Loucy (cell line): ENCODE measurements at regions not wholly inside any gene's neighbourhood (a gene's known extent, or its start where the extent isn't known, plus 50 kb on each side); places are given as distances from the start of the nearest gene placed in this dataset.

Experiments
- H2AFZ ChIP-seq: fragments of 200-600 bp; sonication (generic); 2 replicates; pipeline ENCODE4 v1.6.0; 2016; ENCODE audit warnings: antibody characterized with exemption, mild to moderate bottlenecking, low read length, moderate library complexity
- H3F3A ChIP-seq: fragments of 200-600 bp; 2 replicates; pipeline ENCODE4 v1.6.0; 2016; ENCODE audit warnings: antibody characterized with exemption, low read depth, mild to moderate bottlenecking
- H3K27me3 ChIP-seq: fragments of 200-600 bp; sonication (generic); 2 replicates; pipeline ENCODE4 v1.6.1; 2014; ENCODE audit warnings: low read length, mild to moderate bottlenecking; ENCODE audit not compliant: insufficient read depth, poor library complexity, severe bottlenecking
- H3K36me3 ChIP-seq: fragments of 200-600 bp; sonication (generic); 2 replicates; pipeline ENCODE4 v1.6.1; 2016; ENCODE audit warnings: low read length; ENCODE audit not compliant: insufficient read depth
- H3K4me1 ChIP-seq: fragments of 200-600 bp; sonication (generic); 2 replicates; pipeline ENCODE4 v1.5.1; 2014; ENCODE audit warnings: low read length, mild to moderate bottlenecking; ENCODE audit not compliant: insufficient read depth, poor library complexity, severe bottlenecking
- H3K4me2 ChIP-seq: fragments of 200-600 bp; sonication (generic); 2 replicates; pipeline ENCODE4 v1.6.0; 2014; ENCODE audit warnings: antibody characterized with exemption, low read length, low read depth, mild to moderate bottlenecking; ENCODE audit not compliant: poor library complexity, severe bottlenecking
- H3K4me3 ChIP-seq: fragments of 200-600 bp; sonication (generic); 2 replicates; pipeline ENCODE4 v1.5.1; 2014; ENCODE audit warnings: low read length, mild to moderate bottlenecking, mixed read lengths; ENCODE audit not compliant: poor library complexity, severe bottlenecking
- H3K79me2 ChIP-seq: fragments of 200-600 bp; sonication (generic); 2 replicates; pipeline ENCODE4 v1.6.1; 2014; ENCODE audit warnings: low read length; ENCODE audit not compliant: insufficient read depth
- H3K9ac ChIP-seq: fragments of 200-600 bp; sonication (generic); 2 replicates; pipeline ENCODE4 v1.6.0; 2014; ENCODE audit warnings: mild to moderate bottlenecking, low read depth, low read length, moderate library complexity; ENCODE audit not compliant: poor library complexity, severe bottlenecking
- H3K9me2 ChIP-seq: fragments of 200-600 bp; sonication (generic); replicated peaks from 2 replicates; pipeline ENCODE4 v1.6.1; 2016; ENCODE audit warnings: low read depth, low read length, mixed read lengths
- H3K9me3 ChIP-seq: fragments of 200-600 bp; sonication (generic); 2 replicates; pipeline ENCODE4 v1.6.1; 2014; ENCODE audit warnings: mild to moderate bottlenecking, antibody characterized with exemption, low read length, low read depth; ENCODE audit not compliant: insufficient read depth
- H4K20me1 ChIP-seq: fragments of 200-600 bp; sonication (generic); 2 replicates; pipeline ENCODE4 v1.6.0; 2014; ENCODE audit warnings: antibody characterized with exemption, low read length, mild to moderate bottlenecking; ENCODE audit not compliant: insufficient read depth, poor library complexity, severe bottlenecking
- CTCF ChIP-seq: fragments of 200-600 bp; sonication (generic); conservative IDR thresholded peaks from 2 replicates; pipeline ENCODE4 v1.5.1; 2014; ENCODE audit warnings: mild to moderate bottlenecking, antibody characterized with exemption, low read length
- EZH2phosphoT487 ChIP-seq: fragments of 200-600 bp; IDR thresholded peaks from 2 replicates; pipeline ENCODE4 v1.6.1; 2018; ENCODE audit warnings: antibody characterized with exemption, mild to moderate bottlenecking, moderate library complexity, borderline replicate concordance

- no peaks in the 10 kb centered on the region for H3K27me3 ChIP-seq
- no peak overlapping the region for H3K4me2 ChIP-seq
- no peaks in the 10 kb centered on the region for H3F3A ChIP-seq
- no peaks in the 10 kb centered on the region for H3K9me3 ChIP-seq
- H2AFZ ChIP-seq = no peak overlapping the region
- no peaks in the 10 kb centered on the region for H4K20me1 ChIP-seq
- H3K79me2 ChIP-seq = no peaks in the 10 kb centered on the region
- H3K9ac ChIP-seq = no peak overlapping the region
- no peak overlapping the region for H3K4me3 ChIP-seq
- TF ChIP-seq EZH2phosphoT487 (no peak), CTCF (no peak)
- no peaks in the 10 kb centered on the region for H3K9me2 ChIP-seq
- H3K4me1 ChIP-seq = no peaks in the 10 kb centered on the region
- H3K36me3 ChIP-seq = no peaks in the 10 kb centered on the region
Measured at GRCh38 chr4:110978761-110979160, 355.9 kb upstream of the PITX2 start.

- Histone ChIP-seq H3K36me3 (no peaks in the 10 kb centered on the region), H4K20me1 (no peaks in the 10 kb centered on the region), H3K79me2 (no peaks in the 10 kb centered on the region), H3F3A (no peaks in the 10 kb centered on the region), H3K4me3 (no peak overlapping the region), H3K27me3 (no peaks in the 10 kb centered on the region), H3K4me2 (no peak overlapping the region), H3K9ac (no peak overlapping the region), H2AFZ (no peak overlapping the region), H3K9me2 (no peaks in the 10 kb centered on the region), H3K4me1 (no peaks in the 10 kb centered on the region), H3K9me3 (no peaks in the 10 kb centered on the region)
- TF ChIP-seq CTCF (no peak), EZH2phosphoT487 (no peak)
Measured at GRCh38 chr4:110982486-110982885, 359.6 kb upstream of the PITX2 start.

- no peaks in the 10 kb centered on the region for H3K9me3 ChIP-seq
- H3K4me1 ChIP-seq = no peaks in the 10 kb centered on the region
- no peak overlapping the region for H2AFZ ChIP-seq
Measured at GRCh38 chr4:110988722-110989121, 365.8 kb upstream of the PITX2 start.

More at GRCh38 chr4:110988722-110989121, 365.8 kb upstream of the PITX2 start:
- Histone ChIP-seq H3K27me3 (no peaks in the 10 kb centered on the region), H3K4me2 (no peak overlapping the region), H3K36me3 (no peaks in the 10 kb centered on the region), H3K9me2 (no peaks in the 10 kb centered on the region), H4K20me1 (no peaks in the 10 kb centered on the region), H3K9ac (no peak overlapping the region), H3F3A (no peaks in the 10 kb centered on the region), H3K79me2 (no peaks in the 10 kb centered on the region), H3K4me3 (no peak overlapping the region)
- TF ChIP-seq CTCF (no peak), EZH2phosphoT487 (no peak)
